Osteoblast (primary cell): ENCODE measurements at regions not wholly inside any gene's neighbourhood (a gene's known extent, or its start where the extent isn't known, plus 50 kb on each side); places are given as distances from the start of the nearest gene placed in this dataset.
A peak's percentile ranks its signal among the peaks of the same experiment; 100 is the strongest.

Experiments
- DNase-seq: peaks from one replicate; pipeline ENCODE4 v3.0.0; 2011; ENCODE audit warnings: low spot score, mixed read lengths; ENCODE audit not compliant: insufficient read length; ENCODE audit errors: missing footprints
- H2AFZ ChIP-seq: 2 replicates; pipeline ENCODE4 v1.6.0; 2011; ENCODE audit warnings: mild to moderate bottlenecking, low read length
- H3K27ac ChIP-seq: 2 replicates; pipeline ENCODE4 v1.5.1; 2011; ENCODE audit warnings: mild to moderate bottlenecking, low read depth, low read length, moderate library complexity
- H3K27me3 ChIP-seq: 2 replicates; pipeline ENCODE4 v1.6.0; 2012; ENCODE audit warnings: mild to moderate bottlenecking, control low read depth, inconsistent platforms, low read length, moderate library complexity; ENCODE audit not compliant: insufficient read depth
- H3K36me3 ChIP-seq: 2 replicates; pipeline ENCODE4 v1.5.1; 2011; ENCODE audit warnings: mild to moderate bottlenecking, low read length, control low read depth, moderate library complexity; ENCODE audit not compliant: insufficient read depth
- H3K4me1 ChIP-seq: 2 replicates; pipeline ENCODE4 v1.5.1; 2011; ENCODE audit warnings: mild to moderate bottlenecking, low read length, control low read depth, moderate library complexity; ENCODE audit not compliant: insufficient read depth
- H3K4me2 ChIP-seq: 2 replicates; pipeline ENCODE4 v1.6.0; 2011; ENCODE audit warnings: mild to moderate bottlenecking, low read length; ENCODE audit not compliant: insufficient read depth
- H3K4me3 ChIP-seq: fragments of 200-600 bp; sonication (generic); 3 replicates; pipeline ENCODE4 v1.5.1; 2012; ENCODE audit warnings: mild to moderate bottlenecking, low read length, inconsistent platforms; ENCODE audit not compliant: insufficient read depth
- H3K79me2 ChIP-seq: 2 replicates; pipeline ENCODE4 v1.6.0; 2012; ENCODE audit warnings: mild to moderate bottlenecking, low read length, control low read depth, inconsistent platforms; ENCODE audit not compliant: insufficient read depth
- H3K9me3 ChIP-seq: 2 replicates; pipeline ENCODE4 v1.5.1; 2011; ENCODE audit warnings: low read depth, low read length, control low read depth
- H4K20me1 ChIP-seq: 2 replicates; pipeline ENCODE4 v1.6.0; 2012; ENCODE audit warnings: mild to moderate bottlenecking, low read length, control low read depth; ENCODE audit not compliant: insufficient read depth
- CTCF ChIP-seq: IDR thresholded peaks from 2 replicates; pipeline ENCODE4 v1.5.1; 2011; ENCODE audit warnings: mild to moderate bottlenecking, low read depth, low read length, moderate library complexity; ENCODE audit errors: extremely low read depth

GRCh38 chr11:23201936-23202522, 341.8 kb upstream of the CCDC179 start:
- Histone ChIP-seq H2AFZ (no peak overlapping the region), H3K79me2 (no peaks in the 10 kb centered on the region), H4K20me1 (no peaks in the 10 kb centered on the region), H3K4me1 (no peaks in the 10 kb centered on the region), H3K27me3 (no peaks in the 10 kb centered on the region), H3K36me3 (no peaks in the 10 kb centered on the region), H3K9me3 (no peaks in the 10 kb centered on the region), H3K4me3 (no peak overlapping the region), H3K27ac (no peak overlapping the region), H3K4me2 (no peak overlapping the region)
- TF ChIP-seq CTCF: no peak
- no peak for DNase-seq

DNA sequence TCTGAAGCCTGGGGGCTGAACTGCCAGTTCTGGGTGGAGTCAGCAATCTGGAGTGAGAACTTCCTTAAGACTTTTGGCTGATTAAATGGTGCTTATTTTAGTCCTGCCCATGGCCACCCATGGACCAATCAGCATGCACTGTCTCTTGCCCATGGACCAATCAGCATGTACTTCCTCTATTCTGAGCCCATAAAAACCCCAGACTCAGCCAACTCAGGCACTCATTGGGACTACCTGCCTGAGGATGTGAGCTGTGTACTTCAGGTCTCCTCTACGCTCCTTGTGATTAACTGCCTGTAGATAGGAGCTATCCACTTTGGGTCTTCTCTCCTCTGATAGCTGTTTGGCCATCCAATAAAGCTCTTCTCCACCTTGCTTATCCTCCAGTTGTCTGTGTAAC, 342.3 kb upstream of the CCDC179 start:
- H3K4me2 ChIP-seq: no peak overlapping the region
- H3K36me3 ChIP-seq: no peaks in the 10 kb centered on the region
- DNase-seq: no peak
- H2AFZ ChIP-seq: no peak overlapping the region
- no peak overlapping the region for H3K27ac ChIP-seq
- no peak for TF ChIP-seq CTCF
- no peak overlapping the region for H3K4me3 ChIP-seq
- H3K9me3 ChIP-seq: no peaks in the 10 kb centered on the region
- no peaks in the 10 kb centered on the region for H3K27me3 ChIP-seq
- H3K79me2 ChIP-seq: no peaks in the 10 kb centered on the region
- H3K4me1 ChIP-seq: no peaks in the 10 kb centered on the region
- no peaks in the 10 kb centered on the region for H4K20me1 ChIP-seq

DNA sequence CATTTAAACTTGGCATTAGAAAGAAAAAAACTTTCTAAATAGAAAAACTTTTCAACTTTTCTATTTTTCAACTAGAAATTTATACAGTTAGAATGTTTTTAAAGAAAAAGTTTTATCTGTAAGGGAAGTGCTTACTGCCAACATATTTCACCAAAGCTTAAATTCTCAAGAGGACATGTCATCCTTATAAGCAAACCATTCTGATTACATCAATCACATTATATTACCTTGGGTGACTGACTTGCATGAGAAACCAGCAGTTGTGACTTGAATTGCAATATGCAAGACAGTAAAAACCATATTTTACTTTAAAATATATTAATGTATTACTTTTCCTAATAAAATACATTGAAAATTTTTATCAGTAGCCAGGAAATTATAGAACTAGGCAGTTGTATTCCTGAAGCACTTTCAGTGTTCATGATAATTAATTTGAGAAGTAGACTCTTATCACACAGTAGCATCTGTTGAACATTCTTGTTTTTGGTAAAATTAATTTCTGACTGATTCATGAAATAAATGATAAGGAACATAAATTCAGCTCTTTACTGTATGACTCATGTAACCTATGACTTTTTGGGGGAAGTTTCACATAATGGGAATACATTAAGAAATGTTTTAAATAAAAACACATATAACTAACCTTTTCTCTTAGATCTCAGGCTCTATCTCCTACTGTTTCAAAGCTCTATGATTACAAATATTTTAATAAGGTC, 345.0 kb upstream of the CCDC179 start:
- no peaks in the 10 kb centered on the region for H3K27me3 ChIP-seq
- H3K36me3 ChIP-seq: no peaks in the 10 kb centered on the region
- H3K27ac ChIP-seq: no peak overlapping the region
- no peak for TF ChIP-seq CTCF
- no peaks in the 10 kb centered on the region for H3K4me1 ChIP-seq
- no peaks in the 10 kb centered on the region for H4K20me1 ChIP-seq
- H3K4me2 ChIP-seq: no peak overlapping the region
- no peaks in the 10 kb centered on the region for H3K79me2 ChIP-seq
- H2AFZ ChIP-seq: no peak overlapping the region
- no peak overlapping the region for H3K4me3 ChIP-seq
- H3K9me3 ChIP-seq: no peaks in the 10 kb centered on the region
- DNase-seq: peak; percentile 6

- TF ChIP-seq CTCF: no peak
- Histone ChIP-seq H3K4me1 (no peaks in the 10 kb centered on the region), H4K20me1 (no peaks in the 10 kb centered on the region), H3K9me3 (no peaks in the 10 kb centered on the region), H3K27me3 (no peaks in the 10 kb centered on the region), H3K27ac (no peak overlapping the region), H2AFZ (no peak overlapping the region), H3K4me3 (no peak overlapping the region), H3K36me3 (no peaks in the 10 kb centered on the region), H3K79me2 (no peaks in the 10 kb centered on the region), H3K4me2 (no peak overlapping the region)
- no peak for DNase-seq
Observed at GRCh38 chr11:23206741-23207336, 346.6 kb upstream of the CCDC179 start.
